ENCODE measurements at regions not wholly inside any gene's neighbourhood (a gene's known extent, or its start where the extent isn't known, plus 50 kb on each side); places are given as distances from the start of the nearest gene placed in this dataset.
"Not testable (repeated sequence)": the region's sequence is repeated elsewhere in the genome, so short reads cannot be mapped to it uniquely, and the experiment has no call there.

GRCh38 chr4:60663769-60664168 is 536.4 kb upstream of the ADGRL3 start:
- no peaks in the 10 kb centered on the region for H3K27me3 ChIP-seq
- no peaks in the 10 kb centered on the region for H3K9me3 ChIP-seq (ENCODE audit: low read depth)
- H3K27ac ChIP-seq = no peak overlapping the region
- DNase-seq (ENCODE audit: low read depth in 1 of 2, low spot score in 1 of 2) = no peak
- no peaks in the 10 kb centered on the region for H3K4me1 ChIP-seq (ENCODE audit: low read depth)
- TF ChIP-seq CTCF (IDR thresholded peaks at IDR 0.05; ENCODE audit: low read depth, low read length) = no peak
- no peak overlapping the region for H3K4me3 ChIP-seq
- no peaks in the 10 kb centered on the region for H3K36me3 ChIP-seq

GRCh38 chr4:60682901-60683300 is 517.2 kb upstream of the ADGRL3 start:
- Histone ChIP-seq H3K4me1 (ENCODE audit: low read depth) (no peaks in the 10 kb centered on the region), H3K36me3 (no peaks in the 10 kb centered on the region), H3K27ac (no peak overlapping the region), H3K9me3 (ENCODE audit: low read depth) (no peaks in the 10 kb centered on the region), H3K27me3 (no peaks in the 10 kb centered on the region), H3K4me3 (no peak overlapping the region)
- no peak for TF ChIP-seq CTCF (IDR thresholded peaks at IDR 0.05; ENCODE audit: low read depth, low read length)
- no peak for DNase-seq (ENCODE audit: low read depth in 1 of 2, low spot score in 1 of 2)

GRCh38 chr4:60683357-60683756 is 516.8 kb upstream of the ADGRL3 start:
- Histone ChIP-seq H3K9me3 (ENCODE audit: low read depth) (no peaks in the 10 kb centered on the region), H3K4me1 (ENCODE audit: low read depth) (no peaks in the 10 kb centered on the region), H3K36me3 (no peaks in the 10 kb centered on the region), H3K4me3 (no peak overlapping the region), H3K27me3 (no peaks in the 10 kb centered on the region), H3K27ac (no peak overlapping the region)
- no peak for TF ChIP-seq CTCF (IDR thresholded peaks at IDR 0.05; ENCODE audit: low read depth, low read length)
- peak in 1 of 2 donors; percentile 20 for DNase-seq (ENCODE audit: low read depth in 1 of 2, low spot score in 1 of 2)

GRCh38 chr4:60683973-60684372 is 516.2 kb upstream of the ADGRL3 start:
- H3K4me1 ChIP-seq (ENCODE audit: low read depth) = no peaks in the 10 kb centered on the region
- H3K9me3 ChIP-seq (ENCODE audit: low read depth) = no peaks in the 10 kb centered on the region
- no peaks in the 10 kb centered on the region for H3K27me3 ChIP-seq
- no peak overlapping the region for H3K27ac ChIP-seq
- H3K4me3 ChIP-seq = no peak overlapping the region
- H3K36me3 ChIP-seq = no peaks in the 10 kb centered on the region
- TF ChIP-seq CTCF (IDR thresholded peaks at IDR 0.05; ENCODE audit: low read depth, low read length) = no peak
- peak in 1 of 2 donors; percentile 51 for DNase-seq (ENCODE audit: low read depth in 1 of 2, low spot score in 1 of 2)

GRCh38 chr4:60696062-60696461 is 504.1 kb upstream of the ADGRL3 start:
- not testable (repeated sequence) for H3K36me3 ChIP-seq; H3K4me3 ChIP-seq; H3K27me3 ChIP-seq; H3K4me1 ChIP-seq (ENCODE audit: low read depth); DNase-seq (ENCODE audit: low read depth in 1 of 2, low spot score in 1 of 2); H3K9me3 ChIP-seq (ENCODE audit: low read depth); H3K27ac ChIP-seq

GRCh38 chr4:60709061-60709460 is 491.1 kb upstream of the ADGRL3 start:
- H3K27ac ChIP-seq = no peak overlapping the region
- H3K4me3 ChIP-seq = no peak overlapping the region
- no peak for DNase-seq (ENCODE audit: low read depth in 1 of 2, low spot score in 1 of 2)
- no peak for TF ChIP-seq CTCF (IDR thresholded peaks at IDR 0.05; ENCODE audit: low read depth, low read length)
- no peaks in the 10 kb centered on the region for H3K4me1 ChIP-seq (ENCODE audit: low read depth)
- no peaks in the 10 kb centered on the region for H3K27me3 ChIP-seq
- no peaks in the 10 kb centered on the region for H3K9me3 ChIP-seq (ENCODE audit: low read depth)
- no peaks in the 10 kb centered on the region for H3K36me3 ChIP-seq
